HG02763 (cell line): ENCODE measurements at regions not wholly inside any gene's neighbourhood (a gene's known extent, or its start where the extent isn't known, plus 50 kb on each side); places are given as distances from the start of the nearest gene placed in this dataset.
A peak's percentile ranks its signal among the peaks of the same experiment; 100 is the strongest.

Source experiments
- ATAC-seq: cut with Tn5 transposase; IDR thresholded peaks from one replicate; pipeline ENCODE4 v1.9.1; 2021; ENCODE audit warnings: mild to moderate bottlenecking, moderate library complexity; ENCODE audit not compliant: unreplicated experiment

- ATAC-seq = no peak
These were observed 54.2 kb upstream of the MCTP2 start for GRCh38 chr15:94177112-94177511.

GRCh38 chr15:94175420-94175819, 55.9 kb upstream of the MCTP2 start:
- ATAC-seq = no peak

GRCh38 chr15:94174399-94174802, 57.0 kb upstream of the MCTP2 start:
- ATAC-seq = peak; percentile 91

GRCh38 chr15:94168250-94168649, 63.1 kb upstream of the MCTP2 start:
- ATAC-seq = no peak

- no peak for ATAC-seq
These were observed 66.4 kb upstream of the MCTP2 start for GRCh38 chr15:94164971-94165370.

GRCh38 chr15:94164202-94164807, 67.1 kb upstream of the MCTP2 start:
- ATAC-seq = no peak

GRCh38 chr15:94162939-94163338, 68.4 kb upstream of the MCTP2 start:
- no peak for ATAC-seq

GRCh38 chr15:94154255-94154654, 77.1 kb upstream of the MCTP2 start:
- no peak for ATAC-seq

GRCh38 chr15:94145046-94145445, 86.3 kb upstream of the MCTP2 start:
- ATAC-seq = no peak

GRCh38 chr15:94141802-94142201, 89.6 kb upstream of the MCTP2 start:
- no peak for ATAC-seq

- ATAC-seq = no peak
These were observed 95.7 kb upstream of the MCTP2 start for GRCh38 chr15:94135486-94136147.

GRCh38 chr15:94131875-94132274, 99.5 kb upstream of the MCTP2 start:
- ATAC-seq = no peak

GRCh38 chr15:94130504-94130903, 100.9 kb upstream of the MCTP2 start:
- ATAC-seq = no peak

GRCh38 chr15:94127006-94127405, 104.4 kb upstream of the MCTP2 start:
- ATAC-seq = no peak

GRCh38 chr15:94125698-94126097, 105.7 kb upstream of the MCTP2 start:
- no peak for ATAC-seq

- no peak for ATAC-seq
These were observed 106.2 kb upstream of the MCTP2 start for GRCh38 chr15:94125156-94125555.

GRCh38 chr15:94122516-94122915, 108.8 kb upstream of the MCTP2 start:
- ATAC-seq = no peak

GRCh38 chr15:94119923-94120775, 111.2 kb upstream of the MCTP2 start:
- ATAC-seq = peak; percentile 97

- ATAC-seq = peak; percentile 8
These were observed 112.0 kb upstream of the MCTP2 start for GRCh38 chr15:94119298-94119811.

- ATAC-seq = no peak
These were observed 120.8 kb upstream of the MCTP2 start for GRCh38 chr15:94110476-94111130.

- no peak for ATAC-seq
These were observed 123.7 kb upstream of the MCTP2 start for GRCh38 chr15:94107652-94108051.
